ENCODE measurements at regions not wholly inside any gene's neighbourhood (a gene's known extent, or its start where the extent isn't known, plus 50 kb on each side); places are given as distances from the start of the nearest gene placed in this dataset.
"Not testable (repeated sequence)": the region's sequence is repeated elsewhere in the genome, so short reads cannot be mapped to it uniquely, and the experiment has no call there.

DNA sequence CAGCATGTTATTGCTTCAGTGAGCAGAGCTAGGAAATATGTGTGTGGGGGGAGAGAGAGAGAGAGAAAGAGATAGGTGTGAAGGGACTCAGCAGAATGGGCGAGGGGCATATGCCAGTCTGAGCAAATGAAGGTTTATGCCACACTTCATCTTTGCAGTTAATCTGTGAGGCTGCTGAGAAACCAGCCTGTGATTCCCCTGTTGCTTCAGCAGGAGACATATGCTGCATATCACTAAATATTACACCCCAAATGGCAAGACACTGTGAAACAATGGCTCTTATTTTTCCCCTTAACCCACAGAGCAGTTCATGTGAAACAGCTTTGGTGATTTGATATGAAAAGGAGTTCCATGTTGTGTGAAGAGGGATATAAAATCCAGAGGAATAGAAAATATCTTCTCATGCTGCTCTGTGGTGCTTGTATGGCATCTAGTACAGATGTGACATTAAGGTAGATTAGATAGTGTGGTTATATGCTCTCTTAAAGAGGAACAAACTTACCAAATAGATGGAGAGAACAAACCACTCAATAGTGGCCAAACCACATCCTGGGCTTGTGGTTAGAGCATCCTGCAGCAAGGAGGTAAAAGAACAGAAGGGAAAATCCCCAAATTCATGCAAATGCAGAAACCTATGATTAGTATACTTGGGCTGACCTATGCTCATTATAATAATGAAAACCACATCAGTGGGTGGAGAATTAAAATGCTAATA lies 864.2 kb downstream of the FAM181B start:
- DNase-seq, result no peak

DNA sequence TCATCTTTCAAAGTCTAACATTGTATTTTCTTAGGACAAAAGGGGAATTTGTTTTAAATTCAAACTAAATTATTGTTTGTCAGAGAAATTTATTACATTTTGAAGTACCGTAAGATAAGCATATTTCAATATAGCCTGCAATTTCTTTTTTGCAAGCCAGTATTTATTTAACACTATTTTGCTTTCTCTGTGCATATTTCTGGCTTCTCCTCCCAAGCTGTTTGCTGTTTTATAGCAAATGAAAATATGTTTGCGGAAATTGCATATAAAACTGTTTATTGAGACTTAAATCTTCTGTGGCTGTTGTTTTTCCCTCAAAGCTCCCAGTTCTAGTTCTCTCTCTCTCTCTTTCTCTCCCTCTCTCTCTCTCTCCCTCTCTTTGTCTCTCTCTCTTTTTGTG lies 866.8 kb downstream of the FAM181B start:
- DNase-seq, result no peak

DNA sequence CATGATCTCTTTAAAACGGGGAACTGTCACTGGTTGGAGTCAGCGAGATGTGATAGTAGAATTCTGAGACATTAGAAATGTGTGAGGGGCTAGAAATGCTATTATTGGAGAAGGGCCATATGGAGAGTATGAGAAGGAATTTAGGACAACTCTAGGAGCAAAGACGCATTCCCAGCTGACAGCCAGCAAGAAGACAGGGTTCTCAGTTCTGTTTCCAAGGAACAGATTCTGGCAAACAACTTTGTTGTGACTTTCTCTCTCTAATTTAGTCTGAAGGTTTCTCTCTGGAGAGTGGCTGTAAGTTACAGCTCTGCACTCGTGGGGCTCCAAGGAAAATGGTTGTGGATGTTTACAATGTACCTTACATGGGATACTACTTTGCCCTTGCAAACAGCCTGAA lies 876.3 kb downstream of the FAM181B start:
- no peak for DNase-seq

DNA sequence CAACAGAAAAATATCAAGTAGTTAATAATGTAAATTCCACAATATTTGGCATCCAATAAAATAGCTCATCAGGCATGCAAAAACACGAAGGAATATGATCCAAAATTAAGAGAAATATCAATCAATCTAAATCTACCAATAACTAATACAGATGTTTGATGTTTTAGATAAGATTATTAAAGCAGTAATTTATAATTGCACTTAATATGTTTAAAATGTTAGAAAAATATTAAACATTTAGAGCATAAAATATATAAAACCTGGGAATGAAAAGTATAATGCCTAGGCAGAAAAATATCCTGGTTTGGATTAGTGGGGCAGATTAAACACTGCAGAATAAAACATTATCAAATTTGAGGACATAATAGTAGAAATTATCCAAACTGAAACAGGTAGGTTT lies 879.9 kb downstream of the FAM181B start:
- DNase-seq, result no peak

DNA sequence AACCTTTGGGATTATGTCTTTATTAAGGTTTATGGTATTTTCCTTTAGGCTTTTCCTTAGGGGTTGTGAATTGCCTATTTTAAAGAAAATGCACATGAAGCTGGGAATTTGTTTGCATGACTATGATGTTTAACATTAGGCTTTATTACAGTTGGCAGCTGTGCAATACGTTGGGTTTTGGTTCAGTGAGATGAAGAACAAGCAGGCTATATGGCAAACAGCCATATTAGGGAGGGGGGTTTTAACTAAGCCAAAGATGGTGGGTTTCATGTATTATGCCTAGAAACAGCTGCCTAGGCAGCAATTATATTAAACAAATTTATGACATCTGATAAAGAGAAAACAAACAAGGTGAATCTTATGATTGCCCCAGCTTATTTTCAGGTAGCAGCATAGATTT lies 880.8 kb downstream of the FAM181B start:
- DNase-seq, result peak; percentile 59

DNA sequence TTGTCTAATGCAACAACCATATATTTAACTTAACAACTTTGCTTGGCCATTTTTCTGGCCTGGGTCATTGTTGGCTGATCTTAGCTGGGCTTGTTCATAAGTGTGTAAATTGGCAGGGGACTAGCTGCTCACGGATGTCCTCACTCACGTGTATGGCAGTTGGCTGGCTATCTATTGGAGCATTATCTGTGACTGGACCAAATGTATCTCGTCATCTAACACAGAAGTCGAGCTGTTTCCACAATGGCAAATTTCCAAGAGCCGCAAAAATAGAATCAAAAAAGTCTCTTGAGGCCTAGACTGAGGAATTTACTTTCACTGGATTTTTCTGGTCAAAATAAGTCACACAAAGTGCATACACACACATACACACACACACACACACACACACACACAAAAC lies 893.3 kb downstream of the FAM181B start:
- DNase-seq, result no peak

DNA sequence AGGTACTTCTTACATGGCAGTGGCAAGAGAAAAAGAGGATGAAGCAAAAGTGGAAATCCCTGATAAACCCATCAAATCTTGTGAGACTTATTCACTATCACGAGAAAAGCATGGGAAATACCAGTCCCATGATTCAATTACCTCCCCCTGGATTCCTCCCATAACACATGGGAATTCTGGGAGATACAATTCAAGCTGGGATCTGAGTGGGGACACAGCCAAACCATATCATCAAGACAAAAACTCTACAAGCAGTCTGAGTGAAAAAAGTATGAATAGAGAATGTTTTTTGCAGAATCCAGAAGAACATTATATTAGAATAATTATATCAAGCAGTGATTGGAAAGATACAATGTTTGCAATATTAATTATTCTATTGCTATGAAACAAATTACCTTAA lies 893.7 kb downstream of the FAM181B start:
- DNase-seq, result no peak

DNA sequence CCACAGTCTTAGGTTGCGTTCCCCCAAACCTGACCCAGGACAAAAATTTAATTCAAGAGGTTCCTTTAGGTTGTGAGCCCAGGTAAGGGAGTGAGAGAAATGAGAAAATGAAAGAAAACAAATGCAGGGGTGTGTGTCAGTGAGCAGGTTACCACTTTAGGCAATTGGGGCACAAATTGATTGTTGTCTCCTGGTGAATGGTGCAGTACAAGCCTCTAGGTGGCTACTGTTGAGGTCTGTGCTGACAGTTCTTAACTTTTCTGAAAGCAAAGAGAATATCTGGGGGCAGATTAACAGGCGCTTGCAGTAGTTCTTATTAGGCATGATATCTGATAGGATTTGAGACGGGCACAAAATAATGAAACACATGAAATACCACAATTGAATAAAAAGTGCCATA lies 894.6 kb downstream of the FAM181B start:
- DNase-seq, result no peak

DNA sequence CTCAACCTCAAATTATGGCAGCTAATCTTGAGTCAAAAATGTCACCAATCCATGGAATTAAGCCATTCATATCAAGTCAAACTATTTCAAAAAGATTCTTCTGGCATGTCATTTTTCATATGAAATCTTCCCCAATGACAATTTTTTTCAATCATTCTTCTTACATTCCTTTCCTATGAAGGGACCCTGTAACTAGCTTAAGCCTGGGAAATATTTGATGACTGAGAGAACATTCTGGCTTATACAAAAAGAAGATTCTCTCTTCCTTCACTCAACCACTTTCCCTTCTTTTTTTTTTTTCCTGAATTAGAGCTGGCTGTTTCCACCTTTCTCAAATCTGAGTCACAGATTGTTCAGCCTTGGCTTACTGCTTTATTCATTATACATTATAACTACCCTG lies 903.7 kb downstream of the FAM181B start:
- no peak for DNase-seq

DNA sequence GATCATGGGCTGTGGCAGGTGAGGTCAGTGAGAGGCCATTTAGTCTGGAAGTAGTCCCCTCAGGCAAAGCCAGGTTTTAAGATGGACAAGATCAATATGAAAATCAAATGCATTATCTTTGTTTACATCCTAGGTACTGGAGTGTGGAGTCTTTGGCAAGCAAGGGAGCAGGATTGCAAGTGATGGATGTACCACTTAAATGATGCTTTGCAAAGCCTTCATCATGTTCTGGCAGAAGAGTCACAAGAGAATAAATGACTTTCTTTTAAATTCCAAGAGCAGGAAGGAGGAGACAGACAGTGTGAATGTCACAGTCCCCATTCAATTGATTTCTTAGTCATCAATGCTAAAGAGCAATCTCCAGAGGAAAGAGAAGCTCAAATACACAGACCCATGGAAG lies 908.3 kb downstream of the FAM181B start:
- DNase-seq, result no peak

DNA sequence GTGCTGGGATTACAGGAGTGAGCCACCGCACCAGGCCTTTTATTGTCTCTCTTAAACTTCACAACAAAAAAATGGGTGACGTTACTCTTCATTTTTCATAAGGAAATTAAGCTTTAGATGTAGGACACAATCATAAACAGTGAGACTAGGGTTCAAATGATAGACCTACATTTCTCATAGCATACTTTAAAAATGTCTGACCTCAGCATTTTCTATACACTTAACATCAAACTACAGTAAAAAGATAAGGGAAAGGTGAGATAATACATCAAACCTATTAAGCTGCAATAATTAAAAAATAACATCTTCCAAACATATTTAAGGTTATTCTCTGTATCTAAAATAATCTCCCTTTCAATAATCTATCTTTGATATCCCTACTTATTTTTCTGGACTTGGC lies 914.2 kb downstream of the FAM181B start:
- no peak for DNase-seq

DNA sequence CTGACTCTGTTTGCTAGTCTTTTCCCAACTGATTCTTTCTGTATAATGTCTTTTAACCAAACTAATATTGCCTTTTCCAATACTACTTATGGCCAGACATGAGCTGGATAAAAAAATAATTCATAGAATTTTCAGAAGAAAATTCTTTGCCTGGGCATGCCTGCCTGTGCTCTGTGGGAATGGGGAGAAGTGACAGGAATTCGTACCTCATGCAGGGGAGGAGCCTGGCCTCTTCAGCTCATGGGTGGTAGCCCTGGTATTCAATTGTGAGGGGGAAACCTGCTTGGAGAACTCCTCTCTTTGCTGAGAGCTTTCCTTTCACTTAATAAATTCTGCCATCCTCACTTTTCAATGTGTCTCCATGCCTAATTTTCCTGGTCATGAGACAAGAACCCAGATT lies 928.8 kb downstream of the FAM181B start:
- DNase-seq, result no peak

DNA sequence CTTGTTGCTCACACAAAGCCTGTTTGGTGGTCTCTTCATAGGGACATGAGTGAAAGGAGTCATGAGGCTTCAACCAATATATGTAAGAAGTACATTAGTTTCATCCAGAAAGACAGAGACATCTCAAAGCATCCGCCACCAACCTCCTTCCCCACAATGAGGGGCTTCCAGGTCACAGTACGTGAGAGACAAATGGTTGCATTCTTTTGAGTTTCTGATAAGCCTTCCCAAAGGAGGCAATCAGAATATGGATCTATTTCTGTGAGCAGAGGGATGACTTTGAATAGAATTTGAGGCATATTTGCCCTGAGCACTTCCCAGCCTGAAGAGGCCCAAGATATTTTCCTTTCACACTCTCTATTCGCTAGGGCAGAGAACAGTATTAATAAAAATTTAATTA lies 931.1 kb downstream of the FAM181B start:
- DNase-seq, result no peak

DNA sequence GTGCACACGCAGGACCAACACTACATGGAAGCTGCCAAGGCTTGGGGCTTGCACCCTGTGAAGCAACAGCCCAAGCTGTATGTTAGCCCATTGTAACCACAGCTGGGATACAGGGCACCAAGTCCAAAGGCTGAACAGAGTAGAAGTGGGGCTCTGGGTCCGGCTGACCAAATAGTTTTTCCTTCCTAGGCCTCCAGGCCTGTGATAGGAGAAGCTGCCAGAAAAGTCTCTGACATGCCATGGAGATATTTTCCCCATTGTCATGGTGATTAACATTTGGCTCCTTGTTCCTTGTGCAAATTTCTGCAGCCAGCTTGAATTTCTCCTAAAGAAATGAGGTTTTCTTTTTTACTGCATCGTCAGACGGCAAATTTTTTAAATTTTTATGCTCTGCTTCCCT lies 941.2 kb downstream of the FAM181B start:
- DNase-seq, result no peak

DNA sequence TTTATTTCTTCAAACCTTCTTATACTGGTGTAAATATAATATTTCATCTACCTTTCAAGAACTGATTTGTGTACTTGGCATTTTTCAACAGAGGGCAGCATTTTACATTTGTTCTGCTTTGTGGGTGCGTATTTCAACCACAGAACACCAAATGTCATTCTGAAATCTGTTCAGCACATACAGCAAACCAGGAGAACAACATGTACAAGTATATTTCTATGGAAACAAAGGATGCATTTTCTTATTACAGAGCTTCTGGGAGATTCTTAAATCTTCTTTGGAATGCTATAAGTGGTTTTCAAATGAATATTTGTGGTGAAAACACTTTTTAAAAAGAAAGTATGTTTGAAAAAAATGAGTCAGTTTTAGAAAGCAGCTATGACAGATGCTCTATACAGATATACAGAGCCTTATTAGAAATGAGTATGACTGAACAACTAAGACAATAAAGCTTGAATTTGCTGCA lies 946.0 kb downstream of the FAM181B start:
- DNase-seq, result peak; percentile 73

DNA sequence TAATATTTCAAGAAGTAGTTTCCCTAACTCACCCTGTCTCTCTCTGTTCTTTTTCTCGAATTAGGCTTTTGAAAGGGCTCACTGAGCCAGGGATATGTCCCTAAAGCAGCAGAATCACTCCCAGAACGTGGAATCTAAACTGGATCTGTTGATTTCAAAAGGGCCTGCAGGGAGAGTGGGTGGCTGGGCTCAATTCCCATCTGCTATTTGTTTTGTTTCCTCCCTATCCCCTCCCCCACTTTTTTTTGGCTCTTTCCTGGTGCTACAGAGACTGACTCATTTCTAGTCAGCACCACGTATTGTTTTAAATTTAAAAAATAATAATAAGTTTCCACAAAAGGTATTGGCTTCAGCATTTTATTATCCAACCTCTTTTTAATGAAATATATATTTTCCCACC lies 961.5 kb downstream of the FAM181B start:
- peak; percentile 73 for DNase-seq

DNA sequence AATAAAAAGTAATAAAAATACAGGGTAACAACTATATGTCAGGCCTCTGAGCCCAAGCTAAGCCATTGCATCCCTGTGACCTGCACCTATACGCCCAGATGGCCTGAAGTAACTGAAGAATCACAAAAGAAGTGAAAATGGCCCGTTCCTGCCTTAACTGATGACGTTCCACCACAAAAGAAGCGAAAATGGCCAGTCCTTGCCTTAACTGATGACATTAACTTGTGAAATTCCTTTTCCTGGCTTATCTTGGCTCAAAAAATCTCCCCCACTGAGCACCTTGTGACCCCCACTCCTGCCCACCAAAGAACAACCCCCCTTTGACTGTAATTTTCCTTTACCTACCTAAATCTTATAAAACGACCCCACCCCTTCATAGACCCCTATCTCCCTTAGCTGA lies 963.8 kb downstream of the FAM181B start:
- not testable (repeated sequence) for DNase-seq

DNA sequence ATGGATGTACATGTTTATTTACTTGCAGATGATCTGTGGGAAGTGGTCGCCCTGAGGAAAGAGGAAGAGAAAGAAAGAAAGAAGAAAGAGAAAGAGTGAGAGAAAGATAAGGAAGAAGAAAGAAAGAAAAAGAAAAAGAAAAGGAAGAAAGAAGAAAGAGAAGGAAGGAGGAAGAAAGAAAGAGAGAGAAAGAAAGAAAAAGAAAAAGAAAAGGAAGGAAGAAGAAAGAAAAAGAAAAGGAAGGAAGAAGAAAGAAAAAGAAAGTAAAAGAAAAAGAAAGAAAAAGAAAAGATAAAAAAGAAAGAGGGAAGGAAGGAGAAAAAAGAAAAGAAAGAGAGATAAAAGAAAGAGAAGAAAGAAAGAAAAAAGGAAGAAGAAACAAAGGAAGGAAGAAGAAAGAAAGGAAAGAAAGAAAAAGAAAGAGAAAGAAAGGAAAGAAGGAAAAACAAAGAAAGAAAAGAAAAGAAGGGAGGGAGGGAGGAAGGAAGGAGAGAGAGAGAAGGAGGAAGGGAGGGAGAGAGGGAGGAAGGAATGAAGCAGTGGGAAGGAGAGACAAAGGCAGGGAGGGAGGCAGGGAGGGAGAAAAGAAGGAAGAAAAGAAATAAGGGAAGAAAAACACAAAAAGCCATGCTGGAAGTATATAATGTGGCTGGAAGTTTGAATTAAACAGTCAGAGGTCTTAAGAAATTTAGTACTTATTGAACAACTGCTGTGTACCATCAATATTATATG lies 976.6 kb downstream of the FAM181B start:
- no peak for DNase-seq

DNA sequence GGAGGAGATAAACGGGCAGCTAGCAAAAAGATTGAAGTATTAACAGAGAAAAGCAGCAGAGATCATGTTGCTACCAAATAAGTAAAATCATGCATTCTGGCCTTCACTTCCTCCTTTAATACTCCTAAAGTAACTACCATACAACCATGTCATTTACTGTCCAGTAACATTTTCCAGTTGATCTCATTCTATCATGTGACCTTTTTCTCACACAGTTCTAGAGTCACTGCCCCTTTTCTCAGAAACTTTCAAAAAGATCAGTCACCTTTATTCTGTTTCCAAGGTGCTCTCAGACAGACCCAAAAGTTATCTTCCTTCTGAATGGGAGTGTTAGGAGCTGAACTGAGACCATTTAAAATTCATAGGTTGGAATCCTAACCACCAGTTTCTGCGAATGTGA lies 984.4 kb downstream of the FAM181B start:
- DNase-seq, result no peak

DNA sequence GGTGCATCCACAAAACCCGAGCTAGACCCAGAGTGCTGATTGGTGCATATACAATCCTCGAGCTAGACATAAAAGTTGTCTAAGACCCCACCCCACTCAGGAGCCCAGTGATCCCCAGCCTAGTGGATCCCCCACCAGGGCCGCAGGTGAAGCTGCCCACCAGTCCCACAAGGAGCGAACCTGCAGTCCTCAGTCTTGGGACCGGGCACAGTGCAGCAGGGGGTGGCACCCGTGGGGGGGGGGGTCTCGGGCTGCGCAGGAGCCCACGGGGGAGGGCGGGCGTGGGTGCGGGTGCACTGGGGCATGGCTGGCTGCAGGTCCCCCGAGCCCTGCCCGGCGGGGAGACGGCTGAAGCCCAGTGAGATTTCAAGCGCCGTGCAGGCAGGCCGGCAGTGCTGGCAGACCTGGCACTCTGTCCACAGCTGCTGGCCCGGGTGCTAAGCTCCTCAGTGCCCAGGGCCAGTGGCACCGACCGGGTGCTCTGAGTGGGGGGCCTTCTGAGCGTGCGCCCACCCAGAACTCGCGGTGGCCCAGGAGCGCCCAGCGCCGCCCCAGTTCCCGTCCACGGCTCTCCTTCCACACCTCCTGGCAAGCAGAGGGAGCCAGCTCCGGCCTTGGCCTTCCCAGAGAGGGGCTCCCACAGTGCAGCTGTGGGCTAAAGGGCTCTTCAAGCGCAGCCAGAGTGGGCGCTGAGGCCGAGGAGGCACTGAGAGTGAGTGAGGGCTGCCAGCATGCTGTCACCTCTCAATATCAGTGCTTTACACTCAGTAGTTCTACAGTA lies 989.1 kb downstream of the FAM181B start:
- no peak for DNase-seq

DNA sequence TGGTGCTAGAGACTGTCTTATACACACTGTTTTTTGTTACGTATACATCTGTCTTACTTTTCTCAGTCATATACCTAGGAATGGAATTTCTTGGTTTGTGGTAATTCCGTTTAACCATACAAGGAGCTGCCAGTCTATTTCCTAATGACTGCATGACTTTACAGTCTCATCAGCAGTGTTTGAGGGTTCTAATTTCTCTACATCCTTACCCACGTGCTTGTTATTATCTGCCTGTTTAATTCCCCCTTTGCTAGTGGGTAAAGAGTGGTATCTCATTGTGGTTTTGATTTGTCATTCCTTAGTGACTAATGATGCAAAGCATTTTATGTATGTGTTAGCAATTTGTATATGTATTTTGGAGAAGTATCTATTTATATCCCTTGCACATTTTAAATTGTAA lies 1008.0 kb downstream of the FAM181B start:
- DNase-seq, result no peak

DNA sequence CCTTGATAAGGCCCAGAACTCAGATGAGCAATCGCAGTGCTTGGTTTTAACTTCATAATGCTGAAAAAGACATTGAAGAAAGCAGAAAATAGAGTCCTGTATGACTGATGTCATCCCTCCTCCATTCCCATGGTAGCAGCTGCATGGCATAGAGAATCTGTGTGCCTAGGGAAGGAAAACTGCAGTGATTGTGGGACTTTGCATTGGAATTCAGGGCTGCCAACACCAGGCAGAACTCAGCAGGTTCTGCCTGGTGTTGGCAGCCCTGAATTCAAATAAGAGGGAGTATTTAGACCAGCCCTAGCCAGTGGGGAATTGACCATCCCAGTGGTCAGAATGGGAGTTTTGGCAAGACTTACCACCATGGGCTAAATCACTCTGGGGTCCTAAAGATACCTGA lies 1016.0 kb downstream of the FAM181B start:
- no peak for DNase-seq

DNA sequence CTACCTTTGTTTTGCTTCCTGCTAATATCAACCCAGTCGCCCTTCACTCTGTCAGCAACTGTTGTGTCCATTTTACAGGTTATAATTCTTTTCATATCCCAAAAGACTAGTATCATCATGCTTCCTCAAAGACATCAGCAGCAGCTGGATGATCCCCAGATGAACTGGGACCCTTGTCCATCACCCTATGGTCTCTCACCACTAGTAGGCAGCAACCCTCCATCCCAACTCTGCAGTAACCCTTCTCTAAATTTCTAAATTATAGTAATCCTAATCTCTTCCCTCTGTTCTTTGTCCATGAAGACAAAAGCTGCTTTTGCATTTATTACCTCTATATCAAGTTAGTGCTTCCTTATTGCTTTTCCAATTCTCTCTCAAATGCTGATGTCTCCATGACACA lies 1025.8 kb downstream of the FAM181B start:
- DNase-seq, result no peak

DNA sequence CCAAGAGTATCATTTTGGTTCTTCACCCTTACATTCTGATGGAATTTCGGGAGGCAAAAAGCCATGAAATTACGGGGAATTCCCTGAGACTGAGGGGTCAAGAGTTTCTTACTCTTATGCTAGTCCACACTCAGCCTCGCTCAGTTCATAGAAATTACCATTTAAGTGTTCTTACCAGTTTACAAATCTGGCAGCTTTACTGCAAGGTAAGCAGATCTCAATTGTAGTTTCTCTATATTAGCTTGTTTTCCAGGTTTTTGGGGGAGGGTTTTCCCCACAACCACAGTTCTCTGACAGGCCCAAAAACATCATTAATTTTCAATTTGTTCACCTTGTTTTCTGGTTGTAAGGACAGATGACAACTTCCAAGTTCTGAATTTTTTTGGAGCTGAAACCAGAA lies 1028.4 kb downstream of the FAM181B start:
- DNase-seq, result no peak
